G401.6 (cell line): ENCODE measurements at regions not wholly inside any gene's neighbourhood (a gene's known extent, or its start where the extent isn't known, plus 50 kb on each side); places are given as distances from the start of the nearest gene placed in this dataset.

Experiments used
- FAIRE-seq: peaks from 2 replicates; lab custom pipeline; 2012; peaks lifted over from hg19 to GRCh38; lab: Jason Lieb, UNC

GRCh38 chr12:60872850-60873713, 1277.3 kb downstream of the SLC16A7 start:
- no peak for FAIRE-seq

GRCh38 chr12:60874091-60874490, 1278.3 kb downstream of the SLC16A7 start:
- FAIRE-seq = no peak

- FAIRE-seq = no peak
Measured at GRCh38 chr12:60920841-60921495, 1325.1 kb downstream of the SLC16A7 start.

- no peak for FAIRE-seq
Measured at GRCh38 chr12:60921541-60921940, 1325.7 kb downstream of the SLC16A7 start.

- FAIRE-seq = no peak
Measured at GRCh38 chr12:60926256-60926655, 1330.4 kb downstream of the SLC16A7 start.

DNA sequence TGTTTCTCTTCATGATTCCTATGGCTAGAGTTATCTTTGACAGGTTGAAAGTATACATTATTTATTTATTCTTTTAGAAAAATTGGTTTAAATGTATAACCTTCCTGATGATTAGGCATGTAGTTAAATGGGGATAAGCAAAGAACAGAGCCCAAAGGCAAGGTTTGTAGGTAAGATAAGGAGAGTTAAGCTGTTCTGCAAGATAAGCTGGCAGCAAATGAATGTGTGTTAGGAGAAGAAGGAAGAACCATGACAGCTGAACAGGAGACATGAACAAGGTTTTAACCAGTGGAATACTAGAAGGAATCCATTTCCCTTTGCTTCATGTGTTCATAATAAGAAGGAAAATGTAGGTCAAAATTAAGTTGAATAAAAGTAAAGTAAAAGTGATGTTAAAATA, 1330.1 kb upstream of the USP15 start:
- FAIRE-seq = no peak

- FAIRE-seq = no peak
Measured at GRCh38 chr12:60935981-60936761, 1324.0 kb upstream of the USP15 start.

DNA sequence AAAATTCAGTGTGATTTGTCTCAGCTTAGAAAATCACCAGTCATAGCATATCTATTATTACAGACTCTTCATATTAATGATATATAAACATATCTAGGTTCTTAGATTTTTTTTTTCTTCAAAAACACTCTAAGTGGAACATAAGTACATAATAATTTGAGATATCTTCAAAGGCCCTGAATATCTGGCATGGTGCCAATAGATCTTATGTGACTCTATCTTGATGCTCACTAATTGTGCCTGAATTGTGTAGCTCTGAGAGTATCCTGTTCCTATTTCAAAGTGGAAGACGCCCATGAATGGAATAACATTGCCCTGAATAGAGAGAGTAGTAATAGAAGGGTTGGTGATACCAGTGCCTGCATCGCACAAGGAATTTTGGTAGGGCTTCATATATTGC, 1312.7 kb upstream of the USP15 start:
- FAIRE-seq = no peak

- FAIRE-seq = no peak
Measured at GRCh38 chr12:60967128-60967527, 1293.1 kb upstream of the USP15 start.

DNA sequence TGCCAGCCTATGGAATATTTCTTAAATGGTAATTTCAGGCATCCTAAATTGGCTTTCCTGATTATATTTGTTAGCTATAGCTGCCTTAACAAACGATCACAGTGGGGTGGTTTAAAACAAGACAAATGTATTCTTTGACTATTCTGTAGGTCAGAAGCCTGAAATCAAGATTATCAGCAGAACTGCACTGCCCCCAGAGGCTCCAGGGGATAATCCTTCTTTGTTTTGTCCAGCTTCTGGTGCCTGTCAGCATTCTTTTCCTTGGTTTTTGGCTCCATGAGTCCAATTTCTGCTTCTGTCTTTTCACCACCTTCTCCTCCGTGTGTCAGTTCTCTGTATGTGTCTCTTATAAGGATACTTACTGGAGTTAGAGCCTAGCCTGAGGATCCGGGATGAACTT, 1282.2 kb upstream of the USP15 start:
- no peak for FAIRE-seq

DNA sequence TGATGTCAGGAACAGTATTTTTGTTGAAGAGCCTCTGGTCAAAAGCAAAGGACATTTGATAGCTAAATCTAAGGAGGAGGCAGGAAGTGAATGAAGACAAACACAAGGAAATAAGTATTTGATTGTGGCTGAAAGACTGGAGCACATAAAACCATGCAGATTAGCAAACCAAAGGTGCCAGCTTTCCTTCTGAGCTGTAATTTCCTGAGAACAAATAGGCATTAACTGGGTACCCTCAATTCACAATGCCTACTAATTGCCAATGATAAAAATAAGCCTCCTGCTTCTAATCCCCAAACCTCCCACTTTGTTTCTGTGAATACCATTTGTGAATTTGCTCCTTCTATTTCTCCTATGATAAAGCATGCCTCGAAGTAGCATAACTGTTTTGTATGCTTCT, 1279.6 kb upstream of the USP15 start:
- FAIRE-seq = no peak

DNA sequence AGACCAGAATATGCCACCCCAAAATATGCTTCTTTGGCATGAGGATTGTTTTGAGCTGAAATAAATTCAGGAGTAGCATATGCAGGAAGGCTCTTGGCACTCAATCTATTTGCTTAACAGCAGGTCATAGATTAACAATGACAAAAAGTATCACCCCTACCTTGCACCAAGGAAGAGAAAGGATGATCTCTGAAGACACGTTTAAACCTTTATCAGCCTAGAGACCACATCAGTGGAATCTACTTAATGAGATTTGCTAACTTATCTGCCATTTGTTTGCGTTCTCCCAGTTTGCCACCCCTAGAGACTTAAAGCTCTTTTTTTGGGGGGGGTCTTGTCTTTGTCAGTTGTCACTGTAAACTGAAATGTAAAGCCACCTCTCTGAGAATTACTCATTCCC, 1278.7 kb upstream of the USP15 start:
- no peak for FAIRE-seq

- no peak for FAIRE-seq
Measured at GRCh38 chr12:60992087-60992486, 1268.1 kb upstream of the USP15 start.

DNA sequence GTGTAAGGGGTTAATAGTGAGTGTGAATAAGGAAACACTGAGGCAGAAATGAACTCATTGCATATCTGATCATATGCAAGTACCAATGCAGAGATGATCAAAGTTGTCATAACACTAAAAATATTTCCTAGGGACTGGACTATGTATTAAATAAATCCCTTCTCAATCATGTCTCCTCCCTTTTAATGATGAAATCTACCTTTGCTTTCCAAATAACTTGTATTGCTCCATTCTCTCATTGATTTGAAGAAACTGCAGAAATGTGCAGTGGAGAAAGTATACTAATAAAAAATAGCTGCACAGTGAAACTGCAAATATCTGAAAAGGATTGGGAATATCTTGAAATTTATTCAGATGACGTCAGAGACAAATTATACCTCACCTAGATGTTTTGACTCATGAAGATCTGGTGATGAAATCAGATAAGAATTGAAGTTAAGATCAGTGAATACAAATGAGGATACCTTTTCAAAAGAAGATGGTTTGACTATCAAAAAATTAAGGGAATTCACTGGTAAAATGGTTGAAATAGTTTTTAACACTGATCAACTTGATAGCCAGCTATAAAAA, 1264.9 kb upstream of the USP15 start:
- no peak for FAIRE-seq

DNA sequence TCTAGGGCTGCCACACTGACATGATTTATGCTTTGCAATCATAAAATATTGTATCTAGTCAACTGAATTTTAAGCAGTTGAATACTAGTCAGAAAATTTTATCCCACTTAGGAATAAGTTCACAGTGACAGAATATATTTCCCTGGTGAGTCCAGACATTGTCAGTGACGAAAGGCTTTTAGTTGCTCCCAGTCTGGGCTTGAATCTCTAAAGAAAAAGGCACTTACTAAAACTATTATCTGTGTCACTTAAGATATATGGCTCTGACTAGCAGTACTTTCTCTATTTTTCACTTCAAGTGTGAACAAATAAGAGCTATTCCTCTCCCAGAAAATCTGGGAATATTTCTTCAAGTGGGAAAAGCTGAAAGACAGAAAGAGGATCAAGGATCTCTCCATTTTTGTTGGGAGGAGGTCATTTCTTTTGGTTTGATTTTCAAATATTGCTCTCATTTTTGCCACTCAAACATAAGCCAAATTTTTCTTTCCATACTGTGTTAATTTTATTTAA, 1262.3 kb upstream of the USP15 start:
- no peak for FAIRE-seq

DNA sequence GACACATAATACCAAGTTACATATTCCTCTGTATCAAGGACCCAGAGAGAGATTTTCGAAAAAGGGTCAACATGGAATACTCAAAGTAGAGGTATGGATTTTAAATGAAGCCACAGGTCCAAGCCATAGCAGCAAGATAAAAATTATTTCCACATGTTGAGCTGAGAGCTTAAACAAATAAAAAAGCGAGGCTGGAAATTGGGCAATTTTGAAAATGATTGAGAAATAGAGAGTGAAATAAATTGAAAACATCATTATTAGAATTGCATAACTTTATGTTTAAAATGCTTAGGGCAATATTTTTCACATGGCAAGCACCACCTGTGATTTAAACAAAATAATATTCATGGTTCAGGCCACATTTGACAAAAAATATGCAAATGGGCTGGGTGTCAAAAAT, 1251.0 kb upstream of the USP15 start:
- no peak for FAIRE-seq

DNA sequence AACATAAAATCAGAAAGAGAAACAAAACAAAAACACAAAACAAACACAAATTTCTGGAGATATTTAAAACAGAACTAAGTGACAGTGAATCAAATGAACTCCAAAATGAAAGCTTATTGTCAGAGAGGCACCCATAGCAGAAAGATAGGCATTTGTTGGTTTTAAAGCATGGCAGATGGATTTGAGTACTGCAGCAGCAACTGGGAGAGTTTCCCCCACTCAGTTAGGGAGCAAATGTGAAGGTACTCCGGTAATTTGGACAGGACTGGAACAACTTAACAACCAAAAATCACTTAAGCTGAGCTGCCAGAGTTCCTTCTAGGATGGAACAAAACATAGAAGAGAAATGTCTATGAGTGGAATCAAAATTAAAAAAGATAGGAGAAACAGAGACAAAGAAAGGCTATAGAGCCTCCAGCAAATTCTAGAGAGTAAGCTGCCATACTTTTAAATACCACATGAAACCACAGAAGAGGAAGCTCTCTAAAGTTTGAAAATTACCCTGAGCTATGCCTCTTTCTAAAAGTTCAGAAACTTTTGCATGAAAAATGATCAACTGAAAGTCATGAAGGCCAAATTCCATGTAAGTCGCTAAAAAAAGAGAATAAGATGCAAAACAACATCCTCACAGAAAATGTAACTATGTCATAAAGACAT, 1248.3 kb upstream of the USP15 start:
- FAIRE-seq = no peak

GRCh38 chr12:61018571-61018970, 1241.6 kb upstream of the USP15 start:
- FAIRE-seq = no peak

GRCh38 chr12:61023231-61023630, 1237.0 kb upstream of the USP15 start:
- FAIRE-seq = no peak

DNA sequence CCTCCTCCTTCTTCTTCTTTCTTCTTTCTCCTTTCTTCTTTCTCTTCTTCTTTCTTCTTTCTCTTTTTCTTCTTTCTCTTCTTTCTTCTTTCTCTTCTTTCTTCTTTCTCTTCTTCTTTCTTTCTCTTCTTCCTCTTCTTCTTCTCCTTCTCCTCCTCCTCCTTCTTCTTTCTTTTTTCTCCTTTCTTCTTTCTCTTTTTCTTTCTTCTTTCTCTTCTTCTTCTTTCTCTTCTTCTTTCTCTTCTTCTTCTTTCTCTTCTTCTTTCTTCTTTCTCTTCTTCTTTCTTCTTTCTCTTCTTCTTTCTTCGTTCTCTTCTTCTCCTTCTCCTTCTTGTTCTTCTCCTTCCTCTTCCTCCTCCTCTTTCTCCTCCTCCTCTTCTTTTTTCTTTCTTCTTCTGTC, 1230.7 kb upstream of the USP15 start:
- no peak for FAIRE-seq

GRCh38 chr12:61037792-61038191, 1222.4 kb upstream of the USP15 start:
- FAIRE-seq = no peak

- no peak for FAIRE-seq
Measured at GRCh38 chr12:61043838-61044237, 1216.4 kb upstream of the USP15 start.
